Stimulated activated naive CD8-positive, alpha-beta T cell treated with anti-CD3 and anti-CD28 coated beads, Interleukin-15, amount 100 ng/mL, for 72 hours (primary cell): ENCODE measurements at regions not wholly inside any gene's neighbourhood (a gene's known extent, or its start where the extent isn't known, plus 50 kb on each side); places are given as distances from the start of the nearest gene placed in this dataset.
"Not testable (repeated sequence)": the region's sequence is repeated elsewhere in the genome, so short reads cannot be mapped to it uniquely, and the experiment has no call there.

Experiments used
- ATAC-seq: fragments of 150-1000 bp; cut with Tn5 transposase; 2 replicates; pipeline ENCODE4 v1.10.0; 2021; ENCODE audit warnings: mild to moderate bottlenecking, moderate library complexity
- DNase-seq, 2 donors: peaks; one replicate each; pipeline ENCODE4 v3.0.0; 2021 to 2022
- H3K27ac Mint-ChIP-seq, 2 donors: one replicate each; pipeline ENCODE4 v1.8.0; 2022; ENCODE audit warnings: mild to moderate bottlenecking in 2 of 2, mixed read lengths in 2 of 2, moderate library complexity in 2 of 2
- H3K27me3 Mint-ChIP-seq: one replicate; pipeline ENCODE4 v1.8.0; 2022; ENCODE audit warnings: mixed read lengths
- H3K4me1 Mint-ChIP-seq: one replicate; pipeline ENCODE4 v1.8.0; 2022; ENCODE audit warnings: mild to moderate bottlenecking, mixed read lengths
- H3K4me3 Mint-ChIP-seq, 2 donors: one replicate each; pipeline ENCODE4 v1.8.0; 2022; ENCODE audit warnings: mild to moderate bottlenecking in 2 of 2, mixed read lengths in 2 of 2, moderate library complexity in 1 of 2
- H3K9me3 Mint-ChIP-seq, 2 donors: one replicate each; pipeline ENCODE4 v1.8.0; 2022; ENCODE audit warnings: mixed read lengths in 2 of 2

GRCh38 chr4:126372634-126373033 lies 1057.9 kb downstream of the FAT4 start:
- Mint-ChIP-seq H3K4me3 (no peak overlapping the region), H3K27me3 (no peaks in the 10 kb centered on the region), H3K9me3 (peaks cover 25 to 27% of the 10 kb centered on the region in 2 donors), H3K4me1 (no peaks in the 10 kb centered on the region), H3K27ac (no peak overlapping the region)
- ATAC-seq = no peak
- DNase-seq = no peak

GRCh38 chr4:126375462-126376054 lies 1060.8 kb downstream of the FAT4 start:
- DNase-seq = no peak
- Mint-ChIP-seq H3K9me3 (peaks cover 27 to 31% of the 10 kb centered on the region in 2 donors), H3K4me1 (no peaks in the 10 kb centered on the region), H3K27ac (no peak overlapping the region), H3K27me3 (no peaks in the 10 kb centered on the region), H3K4me3 (no peak overlapping the region)
- ATAC-seq = no peak

- Mint-ChIP-seq H3K4me3 (no peak overlapping the region), H3K4me1 (no peaks in the 10 kb centered on the region), H3K27ac (no peak overlapping the region), H3K27me3 (no peaks in the 10 kb centered on the region), H3K9me3 (peaks cover 0 to under 1% of the 10 kb centered on the region in 2 donors)
- DNase-seq (no peak), ATAC-seq (no peak)
Observed at GRCh38 chr4:126385954-126386353, 1071.2 kb downstream of the FAT4 start.

- no peak for DNase-seq
- H3K27me3 Mint-ChIP-seq = no peaks in the 10 kb centered on the region
- no peaks in the 10 kb centered on the region for H3K4me1 Mint-ChIP-seq
- H3K9me3 Mint-ChIP-seq = no peaks in the 10 kb centered on the region
- no peak for ATAC-seq
- H3K27ac Mint-ChIP-seq = no peak overlapping the region
- no peak overlapping the region for H3K4me3 Mint-ChIP-seq
Observed at GRCh38 chr4:126386512-126386911, 1071.8 kb downstream of the FAT4 start.

- H3K4me3 Mint-ChIP-seq = no peak overlapping the region
- H3K27ac Mint-ChIP-seq = no peak overlapping the region
- ATAC-seq (no peak), DNase-seq (no peak)
- no peaks in the 10 kb centered on the region for H3K4me1 Mint-ChIP-seq
- peaks cover 12 to 14% of the 10 kb centered on the region in 2 donors for H3K9me3 Mint-ChIP-seq
- H3K27me3 Mint-ChIP-seq = no peaks in the 10 kb centered on the region
Observed at GRCh38 chr4:126395664-126396063, 1080.9 kb downstream of the FAT4 start.

- Mint-ChIP-seq H3K4me3 (no peak overlapping the region), H3K27me3 (no peaks in the 10 kb centered on the region), H3K27ac (no peak overlapping the region), H3K4me1 (no peaks in the 10 kb centered on the region), H3K9me3 (peaks cover 12 to 14% of the 10 kb centered on the region in 2 donors)
- no peak for ATAC-seq
- DNase-seq = no peak
Observed at GRCh38 chr4:126396121-126396520, 1081.4 kb downstream of the FAT4 start.

DNA sequence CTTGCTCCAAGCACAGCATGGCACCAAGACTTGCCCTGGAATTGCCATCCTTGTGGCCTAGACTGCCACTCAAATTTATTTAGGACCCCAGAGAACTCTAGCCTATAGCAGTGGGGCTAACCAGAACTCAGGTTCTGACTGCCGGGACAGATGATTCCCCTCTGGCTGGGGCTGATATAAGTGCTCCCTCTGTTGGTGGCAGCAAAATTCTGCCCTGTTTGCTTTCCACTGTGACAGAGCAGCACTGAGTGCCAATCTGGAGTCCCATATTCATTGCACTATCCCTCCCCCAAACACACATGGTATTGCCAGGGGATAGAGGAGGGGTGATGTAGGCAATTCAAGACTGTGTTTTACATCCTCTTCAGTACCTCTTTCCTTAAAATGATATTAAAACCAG lies 1081.9 kb downstream of the FAT4 start:
- H3K4me1 Mint-ChIP-seq = no peaks in the 10 kb centered on the region
- H3K9me3 Mint-ChIP-seq = peaks cover 12 to 14% of the 10 kb centered on the region in 2 donors
- H3K27ac Mint-ChIP-seq = no peak overlapping the region
- ATAC-seq (no peak), DNase-seq (no peak)
- no peak overlapping the region for H3K4me3 Mint-ChIP-seq
- no peaks in the 10 kb centered on the region for H3K27me3 Mint-ChIP-seq

- no peak for ATAC-seq
Observed at GRCh38 chr4:126404549-126404948, 1089.8 kb downstream of the FAT4 start.

DNA sequence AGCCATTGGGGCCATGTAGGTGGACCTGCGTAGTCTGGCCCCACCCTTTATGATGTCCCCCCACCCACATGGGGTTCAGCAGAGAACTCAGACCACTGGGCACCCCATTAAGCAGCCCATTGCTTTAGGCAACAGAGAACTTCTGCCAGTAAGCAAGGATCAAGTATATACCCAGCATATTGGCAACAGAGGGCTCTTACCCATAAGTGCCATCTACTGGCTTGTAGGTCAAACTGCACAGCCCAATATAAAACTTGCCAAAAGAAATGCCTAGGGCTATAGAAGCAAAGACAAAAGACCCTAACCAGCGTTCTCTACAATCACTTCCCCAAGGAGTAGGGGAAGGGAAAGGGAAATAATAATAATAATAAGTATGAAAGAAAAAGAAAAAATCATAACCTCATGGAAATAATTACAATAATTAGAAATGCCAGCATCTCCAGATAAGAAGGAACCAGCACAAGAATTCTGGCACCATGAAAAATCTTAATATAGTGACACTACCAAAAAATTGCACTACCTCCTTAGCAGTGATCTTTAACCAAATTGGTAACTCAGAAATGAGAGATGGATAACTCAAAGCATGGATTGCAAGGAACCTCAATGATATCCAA lies 1090.7 kb downstream of the FAT4 start:
- Mint-ChIP-seq H3K9me3 (peaks cover 0 to 22% of the 10 kb centered on the region in 2 donors), H3K27me3 (no peaks in the 10 kb centered on the region), H3K4me3 (no peak overlapping the region), H3K27ac (no peak overlapping the region), H3K4me1 (no peaks in the 10 kb centered on the region)
- DNase-seq (no peak), ATAC-seq (no peak)

More at GRCh38 chr4:126404549-126404948, 1089.8 kb downstream of the FAT4 start:
- no peak overlapping the region for H3K4me3 Mint-ChIP-seq
- H3K27ac Mint-ChIP-seq = no peak overlapping the region
- no peak for DNase-seq
- peaks cover 0 to 19% of the 10 kb centered on the region in 2 donors for H3K9me3 Mint-ChIP-seq
- no peaks in the 10 kb centered on the region for H3K4me1 Mint-ChIP-seq
- H3K27me3 Mint-ChIP-seq = no peaks in the 10 kb centered on the region

- Mint-ChIP-seq H3K4me1 (no peaks in the 10 kb centered on the region), H3K9me3 (peaks cover 5 to 22% of the 10 kb centered on the region in 2 donors), H3K4me3 (no peak overlapping the region), H3K27ac (no peak overlapping the region), H3K27me3 (no peaks in the 10 kb centered on the region)
- DNase-seq (no peak), ATAC-seq (no peak)
Observed at GRCh38 chr4:126409746-126410145, 1095.0 kb downstream of the FAT4 start.

- Mint-ChIP-seq H3K9me3 (peaks cover 5 to 22% of the 10 kb centered on the region in 2 donors), H3K4me3 (no peak overlapping the region), H3K4me1 (no peaks in the 10 kb centered on the region), H3K27ac (no peak overlapping the region), H3K27me3 (no peaks in the 10 kb centered on the region)
- DNase-seq (no peak), ATAC-seq (no peak)
Observed at GRCh38 chr4:126411047-126411446, 1096.3 kb downstream of the FAT4 start.

- ATAC-seq, H3K27ac Mint-ChIP-seq, DNase-seq, H3K4me3 Mint-ChIP-seq, H3K27me3 Mint-ChIP-seq, H3K4me1 Mint-ChIP-seq: not testable (repeated sequence)
- H3K9me3 Mint-ChIP-seq = peaks cover 5 to 16% of the 10 kb centered on the region in 2 donors
Observed at GRCh38 chr4:126412310-126412709, 1097.6 kb downstream of the FAT4 start.

GRCh38 chr4:126414741-126415140 lies 1100.0 kb downstream of the FAT4 start:
- Mint-ChIP-seq H3K4me1 (no peaks in the 10 kb centered on the region), H3K27ac (no peak overlapping the region), H3K4me3 (no peak overlapping the region), H3K9me3 (peaks cover under 1 to 12% of the 10 kb centered on the region in 2 donors), H3K27me3 (no peaks in the 10 kb centered on the region)
- ATAC-seq (no peak), DNase-seq (no peak)

DNA sequence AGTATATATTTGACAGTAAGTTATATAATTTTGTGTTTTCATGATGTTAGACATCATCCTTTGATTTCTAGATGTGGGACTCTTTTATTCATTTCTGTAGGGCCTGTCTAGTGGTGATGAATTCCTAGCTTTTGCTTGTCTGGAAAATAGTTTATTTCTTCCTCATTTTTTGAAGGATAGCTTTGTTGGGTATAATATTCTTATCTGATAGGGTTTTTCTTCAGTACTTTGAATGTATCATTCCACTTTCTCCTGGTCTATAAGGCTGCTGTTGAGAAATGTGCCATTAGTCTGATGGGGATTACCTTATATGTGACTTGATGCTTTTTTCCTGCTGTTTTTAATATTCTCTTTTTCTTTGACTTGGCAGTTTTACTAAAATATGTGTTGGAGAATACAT lies 1104.5 kb downstream of the FAT4 start:
- H3K9me3 Mint-ChIP-seq = peaks cover 11 to 15% of the 10 kb centered on the region in 2 donors
- ATAC-seq = no peak
- H3K4me3 Mint-ChIP-seq = no peak overlapping the region
- H3K27ac Mint-ChIP-seq = no peak overlapping the region
- DNase-seq = no peak
- no peaks in the 10 kb centered on the region for H3K27me3 Mint-ChIP-seq
- H3K4me1 Mint-ChIP-seq = no peaks in the 10 kb centered on the region

- H3K4me3 Mint-ChIP-seq = no peak overlapping the region
- H3K27me3 Mint-ChIP-seq = no peaks in the 10 kb centered on the region
- ATAC-seq (no peak), DNase-seq (no peak)
- no peak overlapping the region for H3K27ac Mint-ChIP-seq
- peaks cover 10 to 13% of the 10 kb centered on the region in 2 donors for H3K9me3 Mint-ChIP-seq
- H3K4me1 Mint-ChIP-seq = no peaks in the 10 kb centered on the region
Observed at GRCh38 chr4:126427853-126428252, 1113.1 kb downstream of the FAT4 start.

DNA sequence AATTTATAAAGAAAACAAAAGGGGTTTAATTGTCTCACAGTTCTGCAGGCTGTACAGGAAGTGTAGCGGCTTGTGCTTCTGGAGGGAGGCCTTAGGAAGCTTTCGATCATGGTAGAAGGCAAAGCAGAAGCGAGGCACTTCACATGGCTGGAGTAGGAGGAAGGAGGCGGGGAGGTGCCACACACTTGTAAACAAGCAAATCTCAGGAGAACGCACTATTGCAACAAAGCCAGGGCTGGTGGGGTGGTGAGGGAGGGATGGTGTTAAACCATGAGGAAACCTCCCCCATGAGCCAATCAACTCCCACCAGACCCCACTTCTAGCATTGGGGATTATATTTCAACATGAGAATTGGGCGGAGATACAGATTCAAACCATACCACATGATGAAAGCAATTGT lies 1116.3 kb downstream of the FAT4 start:
- H3K4me3 Mint-ChIP-seq = no peak overlapping the region
- ATAC-seq = no peak
- no peak overlapping the region for H3K27ac Mint-ChIP-seq
- H3K9me3 Mint-ChIP-seq = peaks cover 9 to 10% of the 10 kb centered on the region in 2 donors
- DNase-seq = no peak
- no peaks in the 10 kb centered on the region for H3K27me3 Mint-ChIP-seq
- no peaks in the 10 kb centered on the region for H3K4me1 Mint-ChIP-seq

- peaks cover 7 to 14% of the 10 kb centered on the region in 2 donors for H3K9me3 Mint-ChIP-seq
- H3K27me3 Mint-ChIP-seq = no peaks in the 10 kb centered on the region
- H3K4me1 Mint-ChIP-seq = no peaks in the 10 kb centered on the region
- no peak overlapping the region for H3K4me3 Mint-ChIP-seq
- H3K27ac Mint-ChIP-seq = no peak overlapping the region
- ATAC-seq (no peak), DNase-seq (no peak)
Observed at GRCh38 chr4:126435491-126435890, 1120.7 kb downstream of the FAT4 start.
